Keratinocyte (primary cell): ENCODE measurements at regions not wholly inside any gene's neighbourhood (a gene's known extent, or its start where the extent isn't known, plus 50 kb on each side); places are given as distances from the start of the nearest gene placed in this dataset.

Experiments
- EZH2 ChIP-seq: IDR thresholded peaks from one replicate; pipeline ENCODE4 v1.6.1; 2012; ENCODE audit warnings: inconsistent platforms, mild to moderate bottlenecking, low read length, moderate library complexity
- TF ChIP-seq, protein P1 (sequence below), 3 experiments: IDR thresholded peaks in 1 of 3; conservative IDR thresholded peaks in 1 of 3; optimal IDR thresholded peaks in 1 of 3; 2 replicates in 2 of 3; 3 replicates in 1 of 3; pipeline versions ENCODE3 to v1.5.1; 2011; ENCODE audit warnings: low read length in 3 of 3, mild to moderate bottlenecking in 3 of 3, moderate library complexity in 2 of 3, control low read depth in 1 of 3, inconsistent platforms in 1 of 3; ENCODE audit not compliant: insufficient read depth in 2 of 3; ENCODE audit errors: extremely low read depth in 1 of 3

GRCh38 chr16:76052725-76053124 lies 224.5 kb upstream of the CNTNAP4 start:
- TF ChIP-seq, protein P1, sequence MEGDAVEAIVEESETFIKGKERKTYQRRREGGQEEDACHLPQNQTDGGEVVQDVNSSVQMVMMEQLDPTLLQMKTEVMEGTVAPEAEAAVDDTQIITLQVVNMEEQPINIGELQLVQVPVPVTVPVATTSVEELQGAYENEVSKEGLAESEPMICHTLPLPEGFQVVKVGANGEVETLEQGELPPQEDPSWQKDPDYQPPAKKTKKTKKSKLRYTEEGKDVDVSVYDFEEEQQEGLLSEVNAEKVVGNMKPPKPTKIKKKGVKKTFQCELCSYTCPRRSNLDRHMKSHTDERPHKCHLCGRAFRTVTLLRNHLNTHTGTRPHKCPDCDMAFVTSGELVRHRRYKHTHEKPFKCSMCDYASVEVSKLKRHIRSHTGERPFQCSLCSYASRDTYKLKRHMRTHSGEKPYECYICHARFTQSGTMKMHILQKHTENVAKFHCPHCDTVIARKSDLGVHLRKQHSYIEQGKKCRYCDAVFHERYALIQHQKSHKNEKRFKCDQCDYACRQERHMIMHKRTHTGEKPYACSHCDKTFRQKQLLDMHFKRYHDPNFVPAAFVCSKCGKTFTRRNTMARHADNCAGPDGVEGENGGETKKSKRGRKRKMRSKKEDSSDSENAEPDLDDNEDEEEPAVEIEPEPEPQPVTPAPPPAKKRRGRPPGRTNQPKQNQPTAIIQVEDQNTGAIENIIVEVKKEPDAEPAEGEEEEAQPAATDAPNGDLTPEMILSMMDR (optimal IDR thresholded peaks at IDR 0.05 in 1 of 3, IDR thresholded peaks at IDR 0.05 in 1 of 3, conservative IDR thresholded peaks at IDR 0.05 in 1 of 3; ENCODE audit: extremely low read depth in 1 of 3, insufficient read depth in 2 of 3, low read length in 3 of 3) = no peak
- no peak for TF ChIP-seq EZH2
